ENCODE measurements at regions not wholly inside any gene's neighbourhood (a gene's known extent, or its start where the extent isn't known, plus 50 kb on each side); places are given as distances from the start of the nearest gene placed in this dataset.

- Histone ChIP-seq H3K27me3 (ENCODE audit: control insufficient read depth, insufficient read depth, low read length) (no peaks in the 10 kb centered on the region), H3K36me3 (ENCODE audit: control insufficient read depth, insufficient read depth, low read length) (no peaks in the 10 kb centered on the region), H3K27ac (ENCODE audit: low read length) (no peak overlapping the region), H3K4me3 (ENCODE audit: low read length) (no peak overlapping the region), H3K9me3 (ENCODE audit: control insufficient read depth, insufficient read depth, low read length) (no peaks in the 10 kb centered on the region), H3K4me1 (ENCODE audit: control insufficient read depth, insufficient read depth, low read length) (no peaks in the 10 kb centered on the region)
- peak; percentile 60 for DNase-seq (ENCODE audit: low read depth, low spot score)
- WGBS (ENCODE audit: insufficient coverage, insufficient read length): no CpG with 5 or more reads among the region's 12 CpGs
These were observed 83.7 kb downstream of the EN1 start for GRCh38 chr2:118763797-118764196.

GRCh38 chr2:118762290-118762689 lies 85.2 kb downstream of the EN1 start:
- DNase-seq (ENCODE audit: low read depth, low spot score): no peak
- no peaks in the 10 kb centered on the region for H3K27me3 ChIP-seq (ENCODE audit: control insufficient read depth, insufficient read depth, low read length)

GRCh38 chr2:118761771-118762170 lies 85.7 kb downstream of the EN1 start:
- no peak overlapping the region for H3K27ac ChIP-seq (ENCODE audit: low read length)
- H3K36me3 ChIP-seq (ENCODE audit: control insufficient read depth, insufficient read depth, low read length): no peaks in the 10 kb centered on the region
- no CpG with 5 or more reads among the region's 6 CpGs for WGBS (ENCODE audit: insufficient coverage, insufficient read length)
- H3K9me3 ChIP-seq (ENCODE audit: control insufficient read depth, insufficient read depth, low read length): no peaks in the 10 kb centered on the region
- DNase-seq (ENCODE audit: low read depth, low spot score): no peak
- no peaks in the 10 kb centered on the region for H3K27me3 ChIP-seq (ENCODE audit: control insufficient read depth, insufficient read depth, low read length)
- H3K4me1 ChIP-seq (ENCODE audit: control insufficient read depth, insufficient read depth, low read length): no peaks in the 10 kb centered on the region
- no peak overlapping the region for H3K4me3 ChIP-seq (ENCODE audit: low read length)

More at GRCh38 chr2:118762290-118762689, 85.2 kb downstream of the EN1 start:
- H3K9me3 ChIP-seq (ENCODE audit: control insufficient read depth, insufficient read depth, low read length): no peaks in the 10 kb centered on the region
- H3K36me3 ChIP-seq (ENCODE audit: control insufficient read depth, insufficient read depth, low read length): no peaks in the 10 kb centered on the region
- no peak overlapping the region for H3K4me3 ChIP-seq (ENCODE audit: low read length)
- H3K27ac ChIP-seq (ENCODE audit: low read length): no peak overlapping the region
- WGBS (ENCODE audit: insufficient coverage, insufficient read length): no CpG with 5 or more reads among the region's 3 CpGs
- H3K4me1 ChIP-seq (ENCODE audit: control insufficient read depth, insufficient read depth, low read length): no peaks in the 10 kb centered on the region

GRCh38 chr2:118755901-118756300 lies 91.5 kb downstream of the EN1 start:
- WGBS (ENCODE audit: insufficient coverage, insufficient read length): no CpG with 5 or more reads among the region's 2 CpGs
- Histone ChIP-seq H3K4me3 (ENCODE audit: low read length) (no peak overlapping the region; the same call in 1 of the 2 replicates), H3K9me3 (ENCODE audit: control insufficient read depth, insufficient read depth, low read length) (no peaks in the 10 kb centered on the region), H3K36me3 (ENCODE audit: control insufficient read depth, insufficient read depth, low read length) (no peaks in the 10 kb centered on the region), H3K27ac (ENCODE audit: low read length) (no peak overlapping the region), H3K4me1 (ENCODE audit: control insufficient read depth, insufficient read depth, low read length) (peaks cover 2% of the 10 kb centered on the region), H3K27me3 (ENCODE audit: control insufficient read depth, insufficient read depth, low read length) (no peaks in the 10 kb centered on the region)
- DNase-seq (ENCODE audit: low read depth, low spot score): no peak

- Histone ChIP-seq H3K27me3 (ENCODE audit: control insufficient read depth, insufficient read depth, low read length) (no peaks in the 10 kb centered on the region), H3K36me3 (ENCODE audit: control insufficient read depth, insufficient read depth, low read length) (no peaks in the 10 kb centered on the region), H3K4me3 (ENCODE audit: low read length) (no peak overlapping the region), H3K4me1 (ENCODE audit: control insufficient read depth, insufficient read depth, low read length) (peaks cover 2% of the 10 kb centered on the region), H3K9me3 (ENCODE audit: control insufficient read depth, insufficient read depth, low read length) (no peaks in the 10 kb centered on the region), H3K27ac (ENCODE audit: low read length) (no peak overlapping the region)
- WGBS (ENCODE audit: insufficient coverage, insufficient read length): no CpG with 5 or more reads among the region's 2 CpGs
- no peak for DNase-seq (ENCODE audit: low read depth, low spot score)
These were observed 92.1 kb downstream of the EN1 start for GRCh38 chr2:118755384-118755783.

GRCh38 chr2:118752762-118753429 lies 94.6 kb downstream of the EN1 start:
- H3K4me3 ChIP-seq (ENCODE audit: low read length): no peak overlapping the region
- H3K9me3 ChIP-seq (ENCODE audit: control insufficient read depth, insufficient read depth, low read length): no peaks in the 10 kb centered on the region
- H3K27me3 ChIP-seq (ENCODE audit: control insufficient read depth, insufficient read depth, low read length): no peaks in the 10 kb centered on the region
- DNase-seq (ENCODE audit: low read depth, low spot score): no peak
- WGBS (ENCODE audit: insufficient coverage, insufficient read length): no CpG with 5 or more reads among the region's 16 CpGs
- no peaks in the 10 kb centered on the region for H3K36me3 ChIP-seq (ENCODE audit: control insufficient read depth, insufficient read depth, low read length)
- no peak overlapping the region for H3K27ac ChIP-seq (ENCODE audit: low read length)
- peaks cover 2% of the 10 kb centered on the region for H3K4me1 ChIP-seq (ENCODE audit: control insufficient read depth, insufficient read depth, low read length)

- Histone ChIP-seq H3K27me3 (ENCODE audit: control insufficient read depth, insufficient read depth, low read length) (no peaks in the 10 kb centered on the region), H3K4me1 (ENCODE audit: control insufficient read depth, insufficient read depth, low read length) (peaks cover 2% of the 10 kb centered on the region), H3K9me3 (ENCODE audit: control insufficient read depth, insufficient read depth, low read length) (no peaks in the 10 kb centered on the region), H3K27ac (ENCODE audit: low read length) (no peak overlapping the region), H3K36me3 (ENCODE audit: control insufficient read depth, insufficient read depth, low read length) (no peaks in the 10 kb centered on the region), H3K4me3 (ENCODE audit: low read length) (no peak overlapping the region)
- no peak for DNase-seq (ENCODE audit: low read depth, low spot score)
- no CpG with 5 or more reads among the region's 3 CpGs for WGBS (ENCODE audit: insufficient coverage, insufficient read length)
These were observed 96.4 kb downstream of the EN1 start for GRCh38 chr2:118750959-118751565.

GRCh38 chr2:118748245-118748885 lies 99.1 kb downstream of the EN1 start:
- no peak for DNase-seq (ENCODE audit: low read depth, low spot score)
- Histone ChIP-seq H3K36me3 (ENCODE audit: control insufficient read depth, insufficient read depth, low read length) (no peaks in the 10 kb centered on the region), H3K4me3 (ENCODE audit: low read length) (no peak overlapping the region), H3K27me3 (ENCODE audit: control insufficient read depth, insufficient read depth, low read length) (no peaks in the 10 kb centered on the region), H3K4me1 (ENCODE audit: control insufficient read depth, insufficient read depth, low read length) (no peaks in the 10 kb centered on the region), H3K9me3 (ENCODE audit: control insufficient read depth, insufficient read depth, low read length) (peaks cover 2% of the 10 kb centered on the region), H3K27ac (ENCODE audit: low read length) (no peak overlapping the region)
- no CpG with 5 or more reads among the region's 3 CpGs for WGBS (ENCODE audit: insufficient coverage, insufficient read length)

- Histone ChIP-seq H3K9me3 (ENCODE audit: control insufficient read depth, insufficient read depth, low read length) (peaks cover 2% of the 10 kb centered on the region), H3K4me1 (ENCODE audit: control insufficient read depth, insufficient read depth, low read length) (no peaks in the 10 kb centered on the region), H3K4me3 (ENCODE audit: low read length) (no peak overlapping the region), H3K27ac (ENCODE audit: low read length) (no peak overlapping the region), H3K27me3 (ENCODE audit: control insufficient read depth, insufficient read depth, low read length) (no peaks in the 10 kb centered on the region), H3K36me3 (ENCODE audit: control insufficient read depth, insufficient read depth, low read length) (no peaks in the 10 kb centered on the region)
- DNase-seq (ENCODE audit: low read depth, low spot score): no peak
These were observed 99.8 kb downstream of the EN1 start for GRCh38 chr2:118747637-118748036.

- WGBS (ENCODE audit: insufficient coverage, insufficient read length): no CpG with 5 or more reads among the region's 5 CpGs
- H3K36me3 ChIP-seq (ENCODE audit: control insufficient read depth, insufficient read depth, low read length): no peaks in the 10 kb centered on the region
- DNase-seq (ENCODE audit: low read depth, low spot score): no peak
- H3K27ac ChIP-seq (ENCODE audit: low read length): no peak overlapping the region
- H3K9me3 ChIP-seq (ENCODE audit: control insufficient read depth, insufficient read depth, low read length): peaks cover 2% of the 10 kb centered on the region
- no peaks in the 10 kb centered on the region for H3K27me3 ChIP-seq (ENCODE audit: control insufficient read depth, insufficient read depth, low read length)
- H3K4me1 ChIP-seq (ENCODE audit: control insufficient read depth, insufficient read depth, low read length): no peaks in the 10 kb centered on the region
- no peak overlapping the region for H3K4me3 ChIP-seq (ENCODE audit: low read length)
These were observed 100.4 kb downstream of the EN1 start for GRCh38 chr2:118747066-118747465.
